LNCaP clone FGC (cell line): ENCODE measurements at regions not wholly inside any gene's neighbourhood (a gene's known extent, or its start where the extent isn't known, plus 50 kb on each side); places are given as distances from the start of the nearest gene placed in this dataset.

ENCODE experiments used
- DNase-seq: peaks from one replicate; pipeline ENCODE4 v3.0.0-alpha.2; 2011; ENCODE audit warnings: low read depth
- H3K4me3 ChIP-seq: 2 replicates; pipeline ENCODE4 v1.5.1; 2011; ENCODE audit warnings: mild to moderate bottlenecking, low read depth, low read length, control low read depth
- CTCF ChIP-seq: IDR thresholded peaks from 2 replicates; pipeline ENCODE4 v1.5.1; 2012; ENCODE audit warnings: mild to moderate bottlenecking; ENCODE audit not compliant: control insufficient read depth, insufficient read depth; ENCODE audit errors: extremely low read depth

GRCh38 chr12:89103831-89104230, 248.5 kb downstream of the DUSP6 start:
- no peak overlapping the region for H3K4me3 ChIP-seq
- TF ChIP-seq CTCF, result no peak
- DNase-seq, result no peak

GRCh38 chr12:89101440-89101839, 250.9 kb downstream of the DUSP6 start:
- TF ChIP-seq CTCF, result no peak
- no peak for DNase-seq
- H3K4me3 ChIP-seq, result no peak overlapping the region

GRCh38 chr12:89098441-89099112, 253.7 kb downstream of the DUSP6 start:
- no peak for TF ChIP-seq CTCF
- H3K4me3 ChIP-seq, result no peak overlapping the region

GRCh38 chr12:89092297-89092696, 260.0 kb downstream of the DUSP6 start:
- TF ChIP-seq CTCF, result no peak
- no peak for DNase-seq
- no peak overlapping the region for H3K4me3 ChIP-seq

More at GRCh38 chr12:89098441-89099112, 253.7 kb downstream of the DUSP6 start:
- no peak for DNase-seq

- no peak for TF ChIP-seq CTCF
- no peak overlapping the region for H3K4me3 ChIP-seq
- DNase-seq, result no peak
Measured at GRCh38 chr12:89091293-89091841, 260.9 kb downstream of the DUSP6 start.

- TF ChIP-seq CTCF, result no peak
- no peak overlapping the region for H3K4me3 ChIP-seq
- no peak for DNase-seq
Measured at GRCh38 chr12:89089264-89089663, 263.0 kb downstream of the DUSP6 start.

- H3K4me3 ChIP-seq, result no peak overlapping the region
- no peak for DNase-seq
- no peak for TF ChIP-seq CTCF
Measured at GRCh38 chr12:89087876-89088275, 264.4 kb downstream of the DUSP6 start.
